GM06990 (cell line): ENCODE measurements at regions not wholly inside any gene's neighbourhood (a gene's known extent, or its start where the extent isn't known, plus 50 kb on each side); places are given as distances from the start of the nearest gene placed in this dataset.
A peak's percentile ranks its signal among the peaks of the same experiment; 100 is the strongest.

Experiments used
- DNase-seq: peaks from one replicate; pipeline ENCODE4 v3.0.0-alpha.2; 2011; ENCODE audit not compliant: insufficient read length; ENCODE audit errors: extremely low read depth
- H3K27me3 ChIP-seq: replicated peaks from 2 replicates; pipeline ENCODE4 v1.6.0; 2011; ENCODE audit warnings: low read length; ENCODE audit not compliant: control insufficient read depth, insufficient read depth
- H3K36me3 ChIP-seq: 2 replicates; pipeline ENCODE4 v1.5.1; 2011; ENCODE audit warnings: low read length; ENCODE audit not compliant: control insufficient read depth, insufficient read depth
- H3K4me3 ChIP-seq: replicated peaks from 2 replicates; pipeline ENCODE4 v1.5.1; 2011; ENCODE audit warnings: low read depth, mild to moderate bottlenecking, control low read depth, low read length
- CTCF ChIP-seq: IDR thresholded peaks from 2 replicates; pipeline ENCODE4 v1.5.1; 2011; ENCODE audit warnings: low read length, control low read depth, mild to moderate bottlenecking, inconsistent platforms; ENCODE audit not compliant: insufficient read depth, poor library complexity, severe bottlenecking

GRCh38 chr12:67514502-67514901 lies 134.0 kb upstream of the DYRK2 start:
- no peaks in the 10 kb centered on the region for H3K36me3 ChIP-seq
- H3K27me3 ChIP-seq: no peaks in the 10 kb centered on the region
- H3K4me3 ChIP-seq: no peak overlapping the region
- no peak for TF ChIP-seq CTCF
- DNase-seq: no peak

GRCh38 chr12:67515679-67516340 lies 132.7 kb upstream of the DYRK2 start:
- no peak overlapping the region for H3K4me3 ChIP-seq
- H3K36me3 ChIP-seq: no peaks in the 10 kb centered on the region
- TF ChIP-seq CTCF: no peak
- no peaks in the 10 kb centered on the region for H3K27me3 ChIP-seq
- DNase-seq: peak; percentile 26

GRCh38 chr12:67517181-67517887 lies 131.2 kb upstream of the DYRK2 start:
- no peak for DNase-seq
- H3K36me3 ChIP-seq: no peaks in the 10 kb centered on the region
- no peaks in the 10 kb centered on the region for H3K27me3 ChIP-seq
- H3K4me3 ChIP-seq: no peak overlapping the region
- no peak for TF ChIP-seq CTCF

GRCh38 chr12:67519484-67520433 lies 128.8 kb upstream of the DYRK2 start:
- DNase-seq: no peak
- H3K4me3 ChIP-seq: no peak overlapping the region
- H3K36me3 ChIP-seq: no peaks in the 10 kb centered on the region
- no peaks in the 10 kb centered on the region for H3K27me3 ChIP-seq
- no peak for TF ChIP-seq CTCF

GRCh38 chr12:67520606-67521005 lies 127.9 kb upstream of the DYRK2 start:
- Histone ChIP-seq H3K4me3 (no peak overlapping the region), H3K27me3 (no peaks in the 10 kb centered on the region), H3K36me3 (no peaks in the 10 kb centered on the region)
- DNase-seq: no peak
- no peak for TF ChIP-seq CTCF
